Stimulated activated CD8-positive, alpha-beta memory T cell treated with anti-CD3 and anti-CD28 coated beads, Interleukin-4, amount 100 ng/mL, for 4 hours (primary cell): ENCODE measurements at regions not wholly inside any gene's neighbourhood (a gene's known extent, or its start where the extent isn't known, plus 50 kb on each side); places are given as distances from the start of the nearest gene placed in this dataset.

ENCODE experiments used
- DNase-seq, 2 donors: peaks; one replicate each; pipeline ENCODE4 v3.0.0-alpha.2; 2020; ENCODE audit warnings: low read depth in 2 of 2, low spot score in 1 of 2

GRCh38 chr13:105569816-105570215 lies 965.6 kb downstream of the EFNB2 start:
- DNase-seq = no peak

DNA sequence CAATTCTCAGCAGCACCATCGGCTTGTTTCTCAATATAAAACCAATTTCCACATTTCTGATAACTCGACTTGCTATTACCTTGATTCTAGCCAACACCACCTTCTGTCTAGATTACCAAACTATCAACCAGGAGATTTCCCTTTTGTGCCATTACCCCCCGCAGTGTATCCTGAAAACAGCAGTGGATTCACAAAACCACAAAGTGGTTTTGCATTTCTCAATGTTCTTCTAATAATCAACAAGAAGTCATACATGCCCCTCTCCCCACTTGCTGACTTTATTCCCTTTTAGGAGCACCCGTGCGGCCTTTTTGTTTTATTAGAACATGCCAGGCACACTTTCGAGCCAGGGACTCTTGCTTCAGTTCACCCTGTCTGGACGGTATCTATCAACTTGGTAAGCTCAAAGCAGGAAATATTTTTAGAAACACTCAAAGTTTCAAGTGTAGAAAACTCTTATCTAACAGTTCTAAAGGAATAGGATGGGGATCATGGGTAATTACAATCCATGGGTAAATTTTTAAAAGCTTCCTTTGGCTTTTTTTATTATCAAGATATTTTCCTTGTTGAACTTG lies 967.4 kb downstream of the EFNB2 start:
- no peak for DNase-seq

DNA sequence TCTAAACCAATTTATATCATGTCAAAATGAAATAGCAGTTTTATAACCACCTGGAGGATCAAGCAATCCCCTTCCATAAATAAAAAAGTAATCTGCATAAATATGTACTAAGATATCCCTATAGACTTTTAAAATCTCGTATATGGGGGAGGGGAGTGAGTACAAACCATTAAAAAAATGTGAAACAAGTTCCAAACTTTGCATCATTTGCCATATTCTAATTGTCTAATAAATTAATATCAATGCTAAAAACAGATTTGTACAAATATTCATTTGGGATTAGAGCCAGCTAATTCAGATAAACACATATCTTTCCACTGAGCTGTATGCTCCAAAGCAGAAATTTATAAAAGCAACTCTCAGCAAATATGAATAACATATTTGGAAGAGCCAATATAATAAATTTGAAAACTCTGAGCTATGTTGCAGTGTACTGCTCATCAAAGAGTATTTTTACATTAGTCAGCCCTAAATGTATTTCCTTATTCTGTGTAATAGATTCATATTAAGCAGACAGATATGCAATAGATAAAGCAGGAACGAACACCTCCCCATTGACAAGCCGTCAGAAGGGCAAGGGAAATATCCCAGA lies 970.2 kb downstream of the EFNB2 start:
- no peak for DNase-seq

DNA sequence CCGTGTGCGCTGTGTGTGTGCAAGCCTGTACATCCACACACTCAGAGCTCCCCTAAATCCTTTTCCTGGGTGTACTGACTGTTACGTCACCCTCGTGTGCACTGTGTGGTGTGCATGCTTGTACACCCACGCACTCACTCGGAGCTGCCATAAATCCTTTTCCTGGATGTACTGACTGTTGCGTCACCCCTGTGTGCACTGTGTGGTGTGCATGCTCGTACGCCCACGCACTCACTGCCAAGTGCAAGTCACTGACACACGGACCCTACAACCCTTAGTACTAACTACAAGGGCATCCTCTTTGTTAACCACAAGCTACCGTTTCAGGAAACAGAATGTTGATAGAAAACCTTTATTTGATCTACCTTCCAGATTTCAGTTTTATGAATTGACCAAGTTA lies 983.4 kb downstream of the EFNB2 start:
- no peak for DNase-seq

GRCh38 chr13:105547851-105548250 lies 987.6 kb downstream of the EFNB2 start:
- DNase-seq = no peak

DNA sequence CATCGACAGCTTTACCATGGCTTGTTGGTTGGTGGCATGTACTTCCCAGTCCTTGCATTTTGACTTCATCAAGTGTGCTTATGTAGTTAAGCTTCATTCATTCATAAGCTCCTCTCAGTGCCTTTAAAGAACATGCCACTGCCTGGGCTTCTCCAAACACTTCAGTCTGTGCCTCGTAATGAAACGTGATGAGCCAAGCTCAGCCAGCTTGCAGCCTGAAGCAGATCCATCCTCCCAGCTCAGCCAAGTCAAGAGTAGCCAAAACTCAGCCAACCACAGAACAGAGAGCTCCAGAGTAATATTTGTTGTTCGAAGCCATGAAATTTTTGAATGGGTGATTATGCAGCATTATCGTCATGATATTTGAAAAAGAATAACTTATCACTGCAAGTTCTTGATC lies 989.7 kb downstream of the EFNB2 start:
- DNase-seq = no peak

- DNase-seq = no peak
Measured at GRCh38 chr13:105543742-105544141, 991.7 kb downstream of the EFNB2 start.

- DNase-seq = no peak
Measured at GRCh38 chr13:105541565-105541964, 993.9 kb downstream of the EFNB2 start.

DNA sequence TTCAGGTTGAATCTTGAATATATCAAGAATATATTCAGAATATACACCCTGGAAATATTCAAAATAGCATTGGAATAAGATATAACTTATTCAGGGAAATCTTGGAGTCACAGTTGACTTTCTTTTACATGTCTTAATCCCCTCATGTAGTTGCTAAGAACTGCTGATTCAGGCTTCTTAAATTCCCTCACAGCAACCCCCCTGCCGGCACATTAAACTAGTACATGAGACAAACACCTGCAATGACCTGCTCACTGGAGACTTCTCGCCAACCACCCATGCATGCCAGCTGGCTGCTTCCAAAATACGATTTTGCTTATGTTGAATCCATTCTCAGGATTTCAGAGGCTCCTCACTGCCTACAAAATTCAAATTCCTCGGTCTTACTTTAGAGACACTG lies 997.1 kb downstream of the EFNB2 start:
- DNase-seq = no peak

DNA sequence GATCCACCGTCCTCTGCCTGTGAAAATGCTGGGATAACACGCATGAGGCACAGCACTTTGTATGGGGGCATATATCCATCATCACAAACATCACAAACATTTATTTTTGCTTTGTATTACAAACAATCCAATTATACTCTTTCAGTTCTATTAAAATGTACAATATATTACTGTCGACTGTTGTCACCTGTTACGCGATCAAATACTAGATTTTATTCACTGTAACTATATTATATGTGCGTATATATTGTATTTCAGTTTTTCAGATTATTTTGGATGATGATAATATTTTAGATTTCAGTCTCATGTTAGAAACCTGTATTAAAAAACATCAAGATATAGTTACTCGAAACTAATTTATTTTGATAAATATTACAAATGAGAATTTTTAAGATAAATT lies 998.3 kb downstream of the EFNB2 start:
- DNase-seq = no peak

GRCh38 chr13:105530468-105530867 lies 1005.0 kb downstream of the EFNB2 start:
- DNase-seq = no peak

GRCh38 chr13:105527127-105527526 lies 1008.3 kb downstream of the EFNB2 start:
- no peak for DNase-seq

- DNase-seq = no peak
Measured at GRCh38 chr13:105519771-105520170, 1015.7 kb downstream of the EFNB2 start.

DNA sequence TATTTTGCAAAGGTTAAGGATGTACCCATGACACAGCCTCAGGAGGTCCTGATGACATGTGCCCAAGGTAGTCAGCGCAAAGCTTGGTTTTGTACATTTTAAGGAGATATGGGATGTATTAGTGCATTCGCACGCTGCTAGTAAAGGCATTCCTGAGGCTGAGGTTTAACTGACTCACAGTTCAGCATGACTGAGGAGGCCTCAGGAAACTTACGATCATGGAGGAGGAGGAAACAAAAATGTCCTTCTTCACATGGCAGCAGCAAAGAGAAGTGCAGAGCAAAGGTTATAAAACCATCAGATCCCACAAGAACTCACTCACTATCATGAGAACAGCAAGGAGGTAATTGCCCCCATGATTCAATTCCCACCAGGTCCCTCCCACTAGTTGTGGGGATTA lies 1017.4 kb downstream of the EFNB2 start:
- DNase-seq = no peak

GRCh38 chr13:105514401-105514800 lies 1021.1 kb downstream of the EFNB2 start:
- DNase-seq = no peak

GRCh38 chr13:105513448-105513847 lies 1022.0 kb downstream of the EFNB2 start:
- DNase-seq = no peak

- no peak for DNase-seq
Measured at GRCh38 chr13:105509981-105510762, 1025.3 kb downstream of the EFNB2 start.

- DNase-seq = no peak
Measured at GRCh38 chr13:105506463-105506862, 1029.0 kb downstream of the EFNB2 start.

DNA sequence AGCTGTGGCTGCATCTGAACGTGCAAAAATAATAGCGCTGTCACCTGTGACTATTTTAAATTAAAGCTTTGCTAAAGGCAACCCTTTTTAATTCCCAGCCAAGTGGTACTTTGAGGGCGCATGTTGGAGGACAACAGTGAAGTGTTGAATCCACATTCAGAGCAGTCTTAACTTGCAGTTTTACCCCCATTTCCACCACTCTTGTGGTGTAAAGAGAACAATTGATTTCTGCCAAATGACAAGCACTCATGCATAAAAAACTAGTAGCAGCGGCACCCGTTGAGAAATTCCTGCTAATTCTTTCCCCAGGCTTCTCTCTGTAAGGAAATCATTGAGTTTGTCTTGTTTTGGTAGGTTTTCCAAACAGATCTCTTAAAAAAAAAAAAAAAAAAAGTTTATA lies 1033.3 kb downstream of the EFNB2 start:
- no peak for DNase-seq

DNA sequence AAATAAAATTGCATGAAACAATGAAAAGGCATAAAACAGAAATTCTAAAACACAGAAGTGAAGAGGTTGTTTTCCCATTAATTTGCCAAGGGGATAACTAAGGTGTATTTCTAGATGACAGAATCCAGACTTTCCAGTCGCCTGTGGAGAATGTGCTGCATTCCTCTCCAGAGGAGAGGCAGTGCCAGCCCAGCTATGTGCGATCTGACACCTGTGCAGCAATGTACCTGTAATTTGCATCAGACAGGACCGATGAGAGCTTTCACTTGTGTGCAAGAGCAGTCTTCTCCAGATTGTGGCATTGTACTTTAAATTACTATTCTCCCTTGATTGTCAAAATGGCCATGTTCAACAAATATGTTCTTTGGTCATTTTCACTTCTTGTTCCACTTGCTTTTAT lies 1037.9 kb downstream of the EFNB2 start:
- DNase-seq = no peak

DNA sequence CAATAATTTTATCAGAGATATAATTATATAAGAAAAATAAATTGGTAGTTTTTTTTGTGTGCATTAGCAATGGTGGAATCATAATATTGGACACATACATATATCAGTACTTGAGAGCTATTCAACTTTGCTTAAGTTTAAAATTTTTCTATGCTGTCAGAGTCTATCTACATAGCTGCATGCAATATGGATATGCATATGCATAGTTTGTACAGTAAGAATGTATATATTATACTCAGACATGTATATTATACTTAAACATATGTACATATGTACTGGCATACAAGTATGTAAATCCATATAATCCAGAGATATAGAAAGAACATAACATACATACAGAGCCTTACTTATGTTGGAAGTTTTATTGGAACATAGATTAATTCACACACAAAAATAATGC lies 1043.2 kb downstream of the EFNB2 start:
- no peak for DNase-seq

DNA sequence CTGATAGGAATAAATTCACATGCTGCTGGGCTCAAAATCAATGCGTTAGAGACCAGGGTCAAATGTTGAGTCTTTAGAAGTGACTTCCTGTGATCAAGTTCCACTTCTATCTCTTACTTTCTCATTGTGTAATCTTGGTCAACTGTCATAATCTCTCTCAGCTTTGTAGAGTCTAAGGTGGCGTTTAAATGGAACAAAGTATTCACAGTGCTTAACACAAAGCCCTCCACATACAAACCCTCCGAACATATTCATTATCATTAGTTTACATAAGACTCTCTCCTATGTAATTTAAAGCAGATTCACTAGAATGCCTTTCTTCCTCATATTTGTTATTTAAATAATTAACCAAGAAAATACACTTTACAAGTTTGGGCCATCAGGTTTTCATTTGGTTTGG lies 1044.1 kb downstream of the EFNB2 start:
- no peak for DNase-seq

DNA sequence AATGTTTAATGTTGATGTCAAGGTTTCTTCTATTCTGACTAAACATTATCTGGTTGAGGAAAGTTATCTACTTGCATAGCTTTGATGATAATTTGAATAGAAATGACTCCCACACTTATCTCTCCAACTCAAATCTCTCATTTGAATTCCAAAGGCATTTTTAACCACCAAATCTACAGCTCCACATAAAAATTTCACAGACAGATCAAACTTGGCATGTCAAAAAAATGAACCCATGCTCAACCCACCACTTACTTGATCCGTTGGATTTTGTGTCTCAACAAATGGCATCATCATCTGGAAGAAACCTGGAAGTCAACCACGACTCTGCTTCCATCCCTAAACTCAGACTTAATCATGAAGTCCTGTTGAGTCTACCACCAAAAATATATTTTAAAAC lies 1050.4 kb downstream of the EFNB2 start:
- no peak for DNase-seq
